ENCODE measurements at regions not wholly inside any gene's neighbourhood (a gene's known extent, or its start where the extent isn't known, plus 50 kb on each side); places are given as distances from the start of the nearest gene placed in this dataset.

- H2AFZ ChIP-seq (ENCODE audit: low read length): no peak overlapping the region
- H3K9me3 ChIP-seq (ENCODE audit: control insufficient read depth, insufficient read depth, low read depth, low read length): no peaks in the 10 kb centered on the region
- H3K27me3 ChIP-seq (ENCODE audit: control insufficient read depth, insufficient read depth, low read length): no peaks in the 10 kb centered on the region
- no peaks in the 10 kb centered on the region for H3K36me3 ChIP-seq (ENCODE audit: control insufficient read depth, insufficient read depth, low read length)
- no peak overlapping the region for H3K27ac ChIP-seq (ENCODE audit: insufficient read depth, low read length)
- H3K4me3 ChIP-seq (replicated peaks in 1 of 4; ENCODE audit: control extremely low read depth in 1 of 4, insufficient read depth in 1 of 4, low read depth in 3 of 4, low read length in 4 of 4): no peak overlapping the region
- H3K9ac ChIP-seq (ENCODE audit: insufficient read depth, low read length): no peak overlapping the region
- peaks cover 6% of the 10 kb centered on the region for H3K4me1 ChIP-seq (ENCODE audit: control insufficient read depth, extremely low read depth, insufficient read depth, low read length)
- DNase-seq (ENCODE audit: low read depth in 2 of 2): no peak
- no peaks in the 10 kb centered on the region for H3K79me2 ChIP-seq (ENCODE audit: control insufficient read depth, insufficient read depth, low read length)
- H3K4me2 ChIP-seq (ENCODE audit: extremely low read depth, insufficient read depth, low read length): no peak overlapping the region
- no peaks in the 10 kb centered on the region for H4K20me1 ChIP-seq (ENCODE audit: control insufficient read depth, extremely low read depth, insufficient read depth, low read length)
- TF ChIP-seq EZH2 (IDR thresholded peaks at IDR 0.05; ENCODE audit: low read length, missing control alignments) (no peak), CTCF (conservative IDR thresholded peaks at IDR 0.05 in 1 of 2, IDR thresholded peaks at IDR 0.05 in 1 of 2; ENCODE audit: low read depth in 1 of 2, low read length in 2 of 2) (no peak)
These were observed 220.0 kb downstream of the ESM1 start for GRCh38 chr5:54765165-54766028.

DNA sequence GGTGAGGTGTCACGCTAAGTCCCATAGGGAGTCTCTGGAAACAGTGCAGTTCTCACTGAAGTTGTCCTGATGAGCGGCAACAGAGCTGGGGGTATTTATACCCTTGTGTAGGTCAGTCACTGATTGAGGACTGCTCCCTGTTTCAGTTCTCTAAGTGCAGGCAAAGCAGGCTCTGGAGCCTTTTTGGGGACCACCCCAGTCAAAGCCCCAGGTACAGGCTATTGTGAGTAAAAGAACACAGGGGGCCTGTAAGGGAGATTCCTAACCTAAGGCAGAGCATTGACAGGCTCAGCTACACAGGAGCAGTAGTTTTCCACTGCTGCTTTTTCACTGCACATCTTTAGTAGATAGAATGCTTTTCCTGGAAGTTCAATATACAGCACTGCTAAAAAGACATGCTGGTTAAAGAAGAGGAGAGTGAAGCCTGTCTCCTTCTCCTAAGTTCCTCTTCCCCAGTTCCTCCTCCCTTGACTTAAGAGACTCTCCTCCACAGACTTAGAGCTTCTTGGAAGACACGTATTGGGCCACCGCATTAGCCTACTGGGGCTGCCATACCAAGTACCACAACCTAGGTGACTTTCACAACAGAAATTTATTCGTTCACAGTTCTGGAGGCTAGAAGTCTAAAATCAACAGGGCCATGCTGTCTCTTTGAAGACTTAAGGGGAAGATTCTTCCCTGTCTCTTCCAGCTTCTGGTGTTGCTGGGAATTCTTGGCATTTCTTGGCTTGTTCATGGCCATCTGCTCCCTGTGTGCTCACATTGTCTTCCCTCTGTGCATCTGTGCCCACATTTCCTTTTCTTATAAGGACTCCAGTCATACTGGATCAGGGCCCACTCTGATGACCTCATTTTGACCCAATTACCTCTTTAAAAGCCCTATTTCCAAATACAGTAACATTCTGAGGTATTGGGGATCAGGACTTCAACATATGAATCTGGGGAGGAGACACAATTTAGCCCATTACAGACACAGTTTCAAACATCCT is 221.0 kb downstream of the ESM1 start:
- peak in 1 of 2 donors; percentile 36 for DNase-seq (ENCODE audit: low read depth in 2 of 2)
- Histone ChIP-seq H3K36me3 (ENCODE audit: control insufficient read depth, insufficient read depth, low read length) (no peaks in the 10 kb centered on the region), H3K4me1 (ENCODE audit: control insufficient read depth, extremely low read depth, insufficient read depth, low read length) (peaks cover 12% of the 10 kb centered on the region), H3K79me2 (ENCODE audit: control insufficient read depth, insufficient read depth, low read length) (no peaks in the 10 kb centered on the region), H3K27me3 (ENCODE audit: control insufficient read depth, insufficient read depth, low read length) (no peaks in the 10 kb centered on the region), H4K20me1 (ENCODE audit: control insufficient read depth, extremely low read depth, insufficient read depth, low read length) (no peaks in the 10 kb centered on the region), H3K4me2 (ENCODE audit: extremely low read depth, insufficient read depth, low read length) (no peak overlapping the region), H3K9ac (ENCODE audit: insufficient read depth, low read length) (no peak overlapping the region), H3K9me3 (ENCODE audit: control insufficient read depth, insufficient read depth, low read depth, low read length) (no peaks in the 10 kb centered on the region), H3K4me3 (replicated peaks in 1 of 4; ENCODE audit: control extremely low read depth in 1 of 4, insufficient read depth in 1 of 4, low read depth in 3 of 4, low read length in 4 of 4) (no peak overlapping the region), H3K27ac (ENCODE audit: insufficient read depth, low read length) (no peak overlapping the region), H2AFZ (ENCODE audit: low read length) (no peak overlapping the region)
- no peak for TF ChIP-seq EZH2 (IDR thresholded peaks at IDR 0.05; ENCODE audit: low read length, missing control alignments)
- TF ChIP-seq CTCF (conservative IDR thresholded peaks at IDR 0.05 in 1 of 2, IDR thresholded peaks at IDR 0.05 in 1 of 2; ENCODE audit: low read depth in 1 of 2, low read length in 2 of 2): no peak

- Histone ChIP-seq H2AFZ (ENCODE audit: low read length) (no peak overlapping the region), H3K9ac (ENCODE audit: insufficient read depth, low read length) (no peak overlapping the region), H3K79me2 (ENCODE audit: control insufficient read depth, insufficient read depth, low read length) (no peaks in the 10 kb centered on the region), H3K27ac (ENCODE audit: insufficient read depth, low read length) (peak overlapping the region; percentile 83), H4K20me1 (ENCODE audit: control insufficient read depth, extremely low read depth, insufficient read depth, low read length) (no peaks in the 10 kb centered on the region), H3K9me3 (ENCODE audit: control insufficient read depth, insufficient read depth, low read depth, low read length) (no peaks in the 10 kb centered on the region), H3K4me3 (replicated peaks in 1 of 4; ENCODE audit: control extremely low read depth in 1 of 4, insufficient read depth in 1 of 4, low read depth in 3 of 4, low read length in 4 of 4) (no peak overlapping the region), H3K4me2 (ENCODE audit: extremely low read depth, insufficient read depth, low read length) (no peak overlapping the region), H3K4me1 (ENCODE audit: control insufficient read depth, extremely low read depth, insufficient read depth, low read length) (peaks cover 17% of the 10 kb centered on the region), H3K27me3 (ENCODE audit: control insufficient read depth, insufficient read depth, low read length) (no peaks in the 10 kb centered on the region), H3K36me3 (ENCODE audit: control insufficient read depth, insufficient read depth, low read length) (no peaks in the 10 kb centered on the region)
- TF ChIP-seq EZH2 (IDR thresholded peaks at IDR 0.05; ENCODE audit: low read length, missing control alignments): no peak
- DNase-seq (ENCODE audit: low read depth in 2 of 2): peak; percentile 68 to 98
These were observed 224.1 kb downstream of the ESM1 start for GRCh38 chr5:54761213-54761701.
